DND-41 (cell line): ENCODE measurements at regions not wholly inside any gene's neighbourhood (a gene's known extent, or its start where the extent isn't known, plus 50 kb on each side); places are given as distances from the start of the nearest gene placed in this dataset.

Source experiments
- ATAC-seq: fragments of 200-7000 bp; cut with Tn5 transposase; 3 replicates; pipeline ENCODE4 v1.9.1; 2021; ENCODE audit warnings: low read depth; ENCODE audit not compliant: insufficient read depth
- DNase-seq: peaks from one replicate; pipeline ENCODE4 v3.0.0-alpha.2; 2020
- H2AFZ ChIP-seq: 2 replicates; pipeline ENCODE4 v1.6.0; 2012; ENCODE audit warnings: low read depth, low read length
- H3K27ac ChIP-seq: 2 replicates; pipeline ENCODE4 v1.5.1; 2012; ENCODE audit warnings: low read length, inconsistent platforms
- H3K27me3 ChIP-seq: fragments of 200-600 bp; sonication (generic); 2 replicates; pipeline ENCODE4 v1.6.0; 2012; ENCODE audit warnings: low read length, mild to moderate bottlenecking, inconsistent platforms; ENCODE audit not compliant: insufficient read depth, poor library complexity
- H3K36me3 ChIP-seq: 2 replicates; pipeline ENCODE4 v1.5.1; 2012; ENCODE audit warnings: low read length, inconsistent platforms; ENCODE audit not compliant: insufficient read depth
- H3K4me1 ChIP-seq: 2 replicates; pipeline ENCODE4 v1.5.1; 2012; ENCODE audit warnings: mild to moderate bottlenecking, low read length; ENCODE audit not compliant: insufficient read depth
- H3K4me2 ChIP-seq: 2 replicates; pipeline ENCODE4 v1.6.0; 2012; ENCODE audit warnings: mild to moderate bottlenecking, moderate library complexity, low read length, inconsistent platforms; ENCODE audit not compliant: insufficient read depth
- H3K4me3 ChIP-seq, 2 experiments: fragments of 200-600 bp in 1 of 2; shearing (Covaris generic) in 1 of 2; 2 replicates each; pipeline ENCODE4 v1.5.1; 2012 to 2016; ENCODE audit warnings: inconsistent platforms in 2 of 2, low read length in 2 of 2, mild to moderate bottlenecking in 2 of 2, low read depth in 1 of 2, moderate library complexity in 1 of 2
- H3K79me2 ChIP-seq: 2 replicates; pipeline ENCODE4 v1.6.0; 2012; ENCODE audit warnings: low read length, inconsistent platforms; ENCODE audit not compliant: insufficient read depth
- H3K9ac ChIP-seq: 2 replicates; pipeline ENCODE4 v1.6.0; 2012; ENCODE audit warnings: low read depth, mild to moderate bottlenecking, inconsistent platforms, low read length, moderate library complexity
- H3K9me3 ChIP-seq: 2 replicates; pipeline ENCODE4 v1.5.1; 2012; ENCODE audit warnings: low read length, moderate library complexity, mild to moderate bottlenecking, inconsistent platforms; ENCODE audit not compliant: insufficient read depth, severe bottlenecking
- H4K20me1 ChIP-seq: 2 replicates; pipeline ENCODE4 v1.6.0; 2012; ENCODE audit warnings: low read length; ENCODE audit not compliant: insufficient read depth
- CTCF ChIP-seq: IDR thresholded peaks from 2 replicates; pipeline ENCODE4 v1.5.1; 2012; ENCODE audit warnings: borderline replicate concordance, low read length, moderate library complexity, mild to moderate bottlenecking; ENCODE audit not compliant: poor library complexity, severe bottlenecking; ENCODE audit errors: extremely low read depth
- EZH2 ChIP-seq: IDR thresholded peaks from 3 replicates; pipeline ENCODE4 v1.6.1; 2012; ENCODE audit warnings: borderline replicate concordance, low read depth, mild to moderate bottlenecking, moderate library complexity, low read length, inconsistent platforms; ENCODE audit not compliant: severe bottlenecking

- no peaks in the 10 kb centered on the region for H4K20me1 ChIP-seq
- H3K79me2 ChIP-seq: no peaks in the 10 kb centered on the region
- no peaks in the 10 kb centered on the region for H3K27me3 ChIP-seq
- no peak overlapping the region for H3K27ac ChIP-seq
- ATAC-seq: no peak
- H3K36me3 ChIP-seq: no peaks in the 10 kb centered on the region
- H2AFZ ChIP-seq: no peak overlapping the region
- H3K9me3 ChIP-seq: no peaks in the 10 kb centered on the region
- DNase-seq: no peak
- no peak overlapping the region for H3K4me3 ChIP-seq
- TF ChIP-seq CTCF: no peak
- no peak for TF ChIP-seq EZH2
- H3K9ac ChIP-seq: no peak overlapping the region
- no peaks in the 10 kb centered on the region for H3K4me1 ChIP-seq
- no peak overlapping the region for H3K4me2 ChIP-seq
Measured at GRCh38 chr4:57496697-57497471, 386.7 kb upstream of the IGFBP7 start.

DNA sequence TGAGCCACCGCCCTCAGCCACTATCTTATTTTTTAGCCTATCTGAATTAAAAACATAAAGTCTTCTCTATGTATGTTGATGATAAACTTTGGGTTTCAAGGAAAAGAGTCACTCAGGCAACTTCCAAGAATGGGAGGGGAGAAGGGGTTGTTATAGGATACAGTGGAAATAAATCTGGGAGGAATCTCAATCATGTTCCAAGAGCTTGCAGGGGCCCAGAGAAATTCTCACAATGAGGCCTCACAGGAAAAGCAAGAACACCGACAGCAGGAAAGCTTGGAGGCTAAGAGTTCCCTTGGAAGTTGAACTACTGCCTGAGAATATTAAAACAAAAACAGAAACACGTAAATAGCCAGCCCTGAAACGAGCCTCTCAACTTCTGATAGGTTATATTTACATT lies 384.6 kb upstream of the IGFBP7 start:
- TF ChIP-seq EZH2: no peak
- TF ChIP-seq CTCF: no peak
- Histone ChIP-seq H3K36me3 (no peaks in the 10 kb centered on the region), H3K4me1 (no peaks in the 10 kb centered on the region), H3K27ac (no peak overlapping the region), H3K9me3 (no peaks in the 10 kb centered on the region), H3K4me3 (no peak overlapping the region), H2AFZ (no peak overlapping the region), H3K9ac (no peak overlapping the region), H3K27me3 (no peaks in the 10 kb centered on the region), H3K4me2 (no peak overlapping the region), H4K20me1 (no peaks in the 10 kb centered on the region), H3K79me2 (no peaks in the 10 kb centered on the region)
- no peak for DNase-seq
- no peak for ATAC-seq

DNA sequence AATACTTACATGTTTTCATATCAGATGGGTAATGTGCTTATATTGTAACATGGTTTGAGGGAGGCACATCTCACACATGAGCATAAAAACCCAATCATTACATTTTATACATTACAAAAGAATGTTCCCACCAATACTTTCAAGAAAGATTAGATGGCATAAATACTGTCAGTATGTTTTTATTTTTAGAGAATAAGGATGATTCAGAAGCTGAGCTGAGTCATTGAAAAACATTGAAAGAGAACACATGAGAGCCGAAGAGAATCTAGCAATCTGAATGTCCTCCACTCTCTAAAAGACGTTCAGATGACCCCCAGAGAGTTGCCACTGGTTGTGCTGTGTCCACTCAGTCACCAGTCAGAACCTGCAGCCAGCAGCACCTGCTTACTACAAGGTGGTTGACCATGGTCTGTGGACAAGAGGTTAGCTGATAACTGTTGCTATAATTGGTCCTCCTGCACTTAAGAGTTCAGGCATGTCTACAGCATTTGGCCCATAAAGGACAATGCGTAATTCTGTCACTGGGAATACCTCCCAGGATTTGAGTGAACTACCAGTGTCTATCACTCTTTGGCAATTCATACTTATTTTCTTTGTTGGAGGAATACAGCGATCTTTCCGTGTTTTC lies 382.2 kb upstream of the IGFBP7 start:
- Histone ChIP-seq H3K9me3 (no peaks in the 10 kb centered on the region), H3K4me1 (no peaks in the 10 kb centered on the region), H3K9ac (no peak overlapping the region), H2AFZ (no peak overlapping the region), H3K27ac (no peak overlapping the region), H3K4me3 (no peak overlapping the region), H3K79me2 (no peaks in the 10 kb centered on the region), H4K20me1 (no peaks in the 10 kb centered on the region), H3K36me3 (no peaks in the 10 kb centered on the region), H3K4me2 (no peak overlapping the region), H3K27me3 (no peaks in the 10 kb centered on the region)
- TF ChIP-seq EZH2: no peak
- TF ChIP-seq CTCF: no peak
- DNase-seq (no peak), ATAC-seq (no peak)
